Left ventricle myocardium inferior (tissue), 1 donor: ENCODE measurements at regions not wholly inside any gene's neighbourhood (a gene's known extent, or its start where the extent isn't known, plus 50 kb on each side); places are given as distances from the start of the nearest gene placed in this dataset.

Experiments used
- DNase-seq: peaks from one replicate; pipeline ENCODE4 v3.0.0-alpha.2; 2020
- H3K27ac ChIP-seq: fragments of 200-600 bp; replicated peaks from 2 replicates; pipeline ENCODE4 v1.8.0; 2021
- H3K27me3 ChIP-seq: fragments of 200-600 bp; 2 replicates; pipeline ENCODE4 v1.8.0; 2021; ENCODE audit warnings: low read depth
- H3K36me3 ChIP-seq: fragments of 200-600 bp; 2 replicates; pipeline ENCODE4 v1.8.0; 2021
- H3K4me1 ChIP-seq: fragments of 200-600 bp; 2 replicates; pipeline ENCODE4 v1.8.0; 2021
- H3K4me3 ChIP-seq: fragments of 200-600 bp; 2 replicates; pipeline ENCODE4 v1.8.0; 2021; ENCODE audit warnings: mild to moderate bottlenecking, moderate library complexity
- H3K9me3 ChIP-seq: fragments of 200-600 bp; replicated peaks from 2 replicates; pipeline ENCODE4 v1.8.0; 2021
- CTCF ChIP-seq: fragments of 200-600 bp; IDR thresholded peaks from 2 replicates; pipeline ENCODE4 v1.8.0; 2021; ENCODE audit warnings: antibody characterized with exemption, mild to moderate bottlenecking, borderline replicate concordance
- intact Hi-C: fragments of 100-400 bp; cut with micrococcal nuclease; formaldehyde crosslinking; loops from one replicate; pipeline ENCODE4 v1.11.0; 2022
- donor health status: DM: no; HTN: yes; CAD: no; lungs with severe emphysema.

DNA sequence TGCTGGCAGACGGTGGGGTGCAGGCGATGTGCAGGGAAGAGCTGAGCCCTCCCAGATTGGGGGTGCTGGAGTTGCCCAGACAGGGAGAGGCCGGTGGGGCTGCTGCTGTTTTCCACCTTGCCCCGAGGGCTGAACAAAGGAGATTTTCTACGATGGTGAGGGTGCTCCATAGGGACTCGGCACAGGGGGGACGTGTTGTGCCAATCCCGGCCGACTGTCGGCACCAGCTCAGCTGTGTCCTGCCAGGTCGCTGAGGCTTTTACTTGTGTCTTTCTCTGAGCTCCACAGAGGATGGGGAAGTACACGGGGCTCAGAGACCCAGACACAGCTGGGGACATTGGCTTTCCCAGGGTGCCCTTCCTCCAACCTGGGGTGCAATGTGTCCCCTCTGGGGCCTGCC lies 816.8 kb downstream of the BRD1 start:
- no peak overlapping the region for H3K27ac ChIP-seq
- intact Hi-C loops = no loop called here
- no peak for TF ChIP-seq CTCF
- no peaks in the 10 kb centered on the region for H3K9me3 ChIP-seq
- H3K27me3 ChIP-seq = peaks cover 65% of the 10 kb centered on the region
- H3K36me3 ChIP-seq = no peaks in the 10 kb centered on the region
- peaks cover 12% of the 10 kb centered on the region for H3K4me1 ChIP-seq
- no peak overlapping the region for H3K4me3 ChIP-seq
- no peak for DNase-seq

DNA sequence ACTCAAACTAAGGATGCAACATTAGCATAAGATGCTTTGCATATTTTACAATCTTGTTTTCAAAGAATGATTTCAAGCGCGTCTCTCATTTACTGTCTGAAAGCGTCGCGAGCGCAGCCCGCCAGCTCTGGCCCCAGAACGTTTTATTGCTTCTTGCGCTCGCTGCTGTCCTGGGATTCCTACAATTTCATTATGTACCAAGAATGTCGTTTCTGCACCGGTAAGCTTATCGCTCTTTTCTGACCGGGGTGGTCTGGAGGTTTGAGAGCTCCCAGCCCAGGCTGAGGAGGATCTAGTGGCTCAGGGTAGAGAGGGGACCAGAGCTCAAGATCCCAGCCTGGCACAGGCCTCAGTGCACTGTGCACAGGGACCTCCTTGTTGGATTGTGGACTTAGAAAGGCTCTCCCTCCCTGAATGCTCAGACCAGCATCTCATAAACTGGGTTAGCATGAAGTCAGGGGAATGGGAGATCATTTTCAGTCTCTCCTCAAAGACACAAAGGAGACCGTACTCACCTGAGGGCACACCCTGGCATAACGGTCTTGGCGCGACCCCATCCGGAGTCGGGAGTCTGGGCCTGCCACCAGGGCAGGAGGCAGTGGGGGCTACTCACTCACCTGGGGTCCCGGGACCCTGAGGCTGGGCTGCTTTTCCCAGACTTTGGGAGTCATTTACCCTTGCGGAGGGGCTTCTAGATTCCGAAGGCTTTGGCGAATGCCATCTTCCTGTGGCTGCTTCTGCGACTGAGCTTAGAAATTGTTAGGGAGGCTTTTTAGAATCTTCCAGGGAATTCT lies 817.4 kb downstream of the BRD1 start:
- H3K27ac ChIP-seq = no peak overlapping the region
- intact Hi-C loops = no loop called here
- H3K27me3 ChIP-seq = peaks cover 60% of the 10 kb centered on the region
- H3K4me1 ChIP-seq = peaks cover 6% of the 10 kb centered on the region
- no peaks in the 10 kb centered on the region for H3K9me3 ChIP-seq
- H3K4me3 ChIP-seq = no peak overlapping the region
- no peak for DNase-seq
- TF ChIP-seq CTCF = no peak
- H3K36me3 ChIP-seq = no peaks in the 10 kb centered on the region

DNA sequence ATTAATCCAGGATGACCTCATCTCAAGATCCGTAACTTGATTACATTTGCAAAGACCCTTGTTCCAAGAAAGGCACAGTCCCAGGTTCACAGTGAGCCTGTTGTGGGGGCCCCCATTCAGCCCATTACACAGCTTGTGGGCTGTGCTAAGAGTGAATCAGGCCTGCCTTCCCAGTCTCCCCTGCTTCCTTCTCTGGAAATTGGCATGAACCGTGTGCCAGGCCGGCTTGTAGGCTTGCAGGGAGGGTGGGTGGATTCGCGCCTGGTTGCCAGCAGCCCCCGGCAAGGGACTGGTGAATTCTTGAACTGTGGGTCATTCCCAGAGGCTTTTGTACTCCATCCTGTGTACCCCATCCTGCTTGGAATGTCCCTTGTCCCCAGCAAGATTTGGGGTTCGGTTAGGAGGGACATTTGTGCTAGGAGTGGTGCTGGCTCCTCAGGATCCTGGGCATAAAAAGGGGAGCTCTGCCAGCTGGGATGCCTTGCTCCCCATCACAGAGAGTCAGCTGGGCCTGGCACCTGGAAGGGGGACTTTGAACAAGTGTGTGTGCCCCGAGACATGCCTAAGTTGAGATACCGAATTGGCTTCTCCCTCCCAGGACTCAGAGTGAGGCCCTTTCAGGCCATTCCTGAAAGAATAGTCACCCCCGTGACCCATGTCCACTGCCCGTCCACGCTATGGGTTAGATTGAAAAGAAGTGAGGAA lies 818.2 kb downstream of the BRD1 start:
- Histone ChIP-seq H3K4me1 (peaks cover 4% of the 10 kb centered on the region), H3K27ac (no peak overlapping the region), H3K36me3 (no peaks in the 10 kb centered on the region), H3K9me3 (no peaks in the 10 kb centered on the region), H3K4me3 (no peak overlapping the region), H3K27me3 (peaks cover 60% of the 10 kb centered on the region)
- DNase-seq = no peak
- TF ChIP-seq CTCF = no peak
- intact Hi-C loops = no loop called here

DNA sequence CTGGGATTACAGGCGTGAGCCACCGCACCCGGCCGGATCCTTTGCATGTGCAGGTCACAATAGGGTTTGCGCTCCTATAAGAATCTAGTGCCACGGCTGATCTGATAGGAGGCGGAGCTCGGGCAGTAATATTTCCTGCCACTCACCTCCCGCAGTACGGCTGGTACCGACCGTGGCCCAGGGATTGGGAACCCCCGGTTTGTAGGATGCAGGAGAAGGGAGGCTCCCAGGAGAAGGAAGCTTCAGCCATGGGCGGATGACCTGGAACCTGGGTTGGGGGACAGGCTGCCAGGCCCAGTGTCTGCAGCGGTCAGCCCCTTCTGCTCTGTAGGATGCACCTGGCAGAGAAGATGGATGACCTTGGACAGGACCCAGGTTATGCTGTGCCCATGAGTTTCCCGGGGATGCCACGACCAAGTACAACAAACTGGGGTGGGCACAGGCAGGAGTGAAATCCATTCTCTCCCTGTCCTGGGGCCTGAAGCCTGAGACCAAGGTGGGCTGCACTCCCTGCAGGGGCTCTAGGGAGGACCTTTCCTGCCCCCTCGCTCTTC lies 818.9 kb downstream of the BRD1 start:
- Histone ChIP-seq H3K9me3 (peaks cover 4% of the 10 kb centered on the region), H3K36me3 (no peaks in the 10 kb centered on the region), H3K4me1 (peaks cover 1% of the 10 kb centered on the region), H3K27me3 (peaks cover 59% of the 10 kb centered on the region), H3K27ac (no peak overlapping the region), H3K4me3 (no peak overlapping the region)
- intact Hi-C loops = no loop called here
- no peak for TF ChIP-seq CTCF
- no peak for DNase-seq

DNA sequence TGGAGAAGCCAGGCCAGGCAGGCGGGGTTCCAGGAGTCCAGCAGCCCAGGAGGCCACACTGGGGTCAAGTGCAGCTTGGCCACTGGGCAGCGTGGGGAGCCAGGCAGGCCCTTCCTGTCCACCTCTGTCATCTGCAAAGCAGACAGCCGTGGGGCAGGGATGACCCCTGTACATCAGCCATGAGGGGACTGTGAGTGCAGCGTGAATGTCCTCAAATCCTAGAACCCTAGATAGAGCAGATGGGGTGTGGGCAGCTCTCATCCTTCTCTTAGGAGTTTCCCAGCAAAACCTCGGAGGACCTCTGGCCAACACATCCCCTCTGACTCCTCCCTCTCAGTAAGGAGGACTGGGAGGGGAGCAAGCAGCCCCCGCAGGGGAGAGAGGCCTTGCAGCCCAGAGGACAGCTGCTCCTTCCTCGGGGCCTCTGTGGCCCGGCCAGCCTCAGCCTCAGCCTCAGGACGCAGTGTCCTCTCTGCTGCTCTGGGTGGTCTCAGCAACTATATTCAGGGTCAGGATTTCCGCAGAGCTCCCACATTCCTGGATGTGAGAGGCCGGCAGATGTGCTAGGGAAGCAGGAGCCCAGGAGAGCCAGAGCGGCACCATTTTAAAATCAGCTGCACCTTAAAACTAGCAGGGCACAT lies 820.5 kb downstream of the BRD1 start:
- Histone ChIP-seq H3K27me3 (peaks cover 49% of the 10 kb centered on the region), H3K9me3 (peaks cover 21% of the 10 kb centered on the region), H3K4me1 (no peaks in the 10 kb centered on the region), H3K36me3 (no peaks in the 10 kb centered on the region), H3K27ac (no peak overlapping the region), H3K4me3 (no peak overlapping the region)
- DNase-seq = no peak
- intact Hi-C loops = no loop called here
- TF ChIP-seq CTCF = no peak
